H54 (cell line): ENCODE measurements at regions not wholly inside any gene's neighbourhood (a gene's known extent, or its start where the extent isn't known, plus 50 kb on each side); places are given as distances from the start of the nearest gene placed in this dataset.

Experiments used
- DNase-seq: peaks from one replicate; pipeline ENCODE4 v3.0.0; 2011; ENCODE audit warnings: low spot score, mixed read lengths; ENCODE audit not compliant: insufficient read length
- FAIRE-seq: peaks from 3 replicates; lab custom pipeline; 2011; peaks lifted over from hg19 to GRCh38; lab: Jason Lieb, UNC
- POLR2A ChIP-seq: IDR thresholded peaks from 2 replicates; pipeline ENCODE4 v1.6.1; 2011; ENCODE audit warnings: low read depth, mild to moderate bottlenecking, low read length

DNA sequence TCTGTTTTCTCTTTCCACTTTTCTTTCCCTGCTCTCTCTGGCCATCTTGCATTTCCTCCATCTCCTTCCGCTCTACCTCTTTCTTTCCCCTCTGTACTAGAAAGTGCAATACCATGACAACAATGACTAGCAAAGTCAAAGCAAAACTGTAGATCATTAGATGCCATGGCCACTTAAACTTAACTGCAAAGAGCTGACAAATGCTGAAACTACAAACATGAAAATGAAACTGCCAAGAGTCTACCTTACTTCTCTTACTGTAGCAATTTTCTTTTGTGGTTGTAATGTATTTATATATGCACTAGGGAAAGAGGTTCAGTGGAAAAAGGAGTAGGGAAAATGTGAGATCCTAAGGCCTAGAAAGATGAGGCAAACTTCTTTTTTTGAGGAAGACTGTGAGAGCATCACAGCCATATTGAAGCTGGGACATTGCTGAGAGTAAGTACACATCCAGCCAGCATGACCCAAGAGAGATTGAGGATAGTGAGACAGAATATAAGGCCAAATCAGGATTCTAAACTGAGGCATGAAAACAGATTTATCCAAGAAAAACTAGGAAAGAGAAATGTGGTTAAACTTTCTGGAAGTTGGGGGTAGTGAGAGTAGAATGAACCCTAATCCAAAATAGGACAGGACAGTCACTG, 276.6 kb upstream of the NAV3 start:
- DNase-seq (no peak), FAIRE-seq (no peak)
- no peak for TF ChIP-seq POLR2A

- no peak for FAIRE-seq
- TF ChIP-seq POLR2A = no peak
- no peak for DNase-seq
Measured at GRCh38 chr12:77549383-77550128, 281.1 kb upstream of the NAV3 start.

DNA sequence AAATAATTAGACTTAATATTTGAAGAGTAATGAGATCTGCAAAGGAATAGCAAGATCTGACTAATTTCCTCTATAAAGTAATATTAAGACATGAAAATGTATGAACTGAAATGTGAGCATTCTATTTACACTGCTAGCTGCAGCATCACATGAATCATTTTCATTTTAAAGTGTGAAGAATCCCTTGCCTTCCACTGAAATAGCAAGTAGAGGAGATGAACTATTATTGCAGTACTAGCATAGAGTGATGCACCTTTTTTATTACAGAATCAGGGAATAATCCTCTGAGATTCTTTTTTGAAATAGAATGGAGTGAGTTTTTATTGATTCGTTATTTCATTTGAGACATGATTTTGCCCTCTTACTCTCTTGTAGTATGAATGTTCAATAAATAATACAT, 281.9 kb upstream of the NAV3 start:
- no peak for DNase-seq
- TF ChIP-seq POLR2A = no peak
- FAIRE-seq = no peak

- TF ChIP-seq POLR2A = no peak
- no peak for DNase-seq
- no peak for FAIRE-seq
Measured at GRCh38 chr12:77540097-77540496, 290.6 kb upstream of the NAV3 start.

GRCh38 chr12:77537663-77538062, 293.0 kb upstream of the NAV3 start:
- TF ChIP-seq POLR2A = no peak
- DNase-seq (no peak), FAIRE-seq (no peak)

DNA sequence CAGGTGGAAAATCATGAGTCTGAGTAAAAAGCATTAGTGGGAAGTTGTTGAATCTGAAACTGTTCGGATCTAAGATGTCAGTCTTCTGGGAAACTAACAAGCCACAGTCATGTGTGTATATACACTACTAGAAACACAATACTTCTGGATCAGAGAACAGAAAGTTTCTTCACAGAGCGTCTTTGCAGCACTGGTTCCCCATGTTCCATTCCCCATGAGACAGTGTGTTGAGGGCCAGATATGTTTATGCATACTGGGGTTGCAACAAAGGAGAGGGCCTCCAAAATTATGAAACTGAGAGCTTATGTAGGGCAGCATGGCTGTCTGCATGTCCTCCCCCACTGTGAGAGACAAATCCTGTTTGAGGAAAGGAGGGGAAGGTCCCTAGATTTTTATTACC, 295.0 kb upstream of the NAV3 start:
- no peak for DNase-seq
- no peak for TF ChIP-seq POLR2A
- no peak for FAIRE-seq

DNA sequence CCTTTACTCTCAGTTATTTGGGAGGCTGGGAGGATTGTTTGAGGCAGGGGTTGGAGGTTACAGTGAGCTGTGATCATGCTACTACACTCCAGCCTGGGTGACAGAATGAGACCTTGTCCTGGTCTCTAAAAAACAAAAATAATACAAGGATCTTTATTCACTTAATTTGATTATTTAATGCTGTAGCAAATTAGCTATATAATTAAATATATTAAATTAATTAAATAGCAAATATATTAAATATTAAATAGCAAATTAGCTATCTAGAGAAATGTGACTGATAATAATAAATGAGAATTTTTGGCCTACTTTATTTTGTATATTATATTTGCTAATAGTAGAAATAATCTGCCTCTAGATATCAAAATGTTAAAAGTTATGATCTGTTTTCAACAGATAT, 298.8 kb upstream of the NAV3 start:
- TF ChIP-seq POLR2A = no peak
- DNase-seq (no peak), FAIRE-seq (no peak)

DNA sequence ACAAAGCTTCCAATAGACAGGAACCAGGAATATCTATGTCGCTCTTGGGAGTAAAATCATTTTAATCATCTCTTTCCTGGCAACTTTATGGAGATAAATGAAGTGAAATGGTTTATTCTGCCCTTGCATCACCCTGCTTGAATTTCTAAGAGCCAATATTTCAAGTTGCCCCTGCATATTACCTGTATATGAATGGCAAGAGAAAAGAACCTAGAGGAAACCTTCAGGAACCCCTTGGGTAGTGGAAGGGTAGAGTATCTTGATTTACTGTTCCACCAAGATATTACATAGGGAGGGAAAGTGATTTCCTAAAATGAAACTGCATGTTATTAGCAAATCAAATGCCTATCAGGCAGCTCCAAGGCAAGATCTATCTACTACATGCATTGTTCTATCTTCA, 308.4 kb upstream of the NAV3 start:
- no peak for FAIRE-seq
- TF ChIP-seq POLR2A = no peak
- no peak for DNase-seq

GRCh38 chr12:77521508-77522115, 309.1 kb upstream of the NAV3 start:
- no peak for DNase-seq
- no peak for TF ChIP-seq POLR2A
- no peak for FAIRE-seq

DNA sequence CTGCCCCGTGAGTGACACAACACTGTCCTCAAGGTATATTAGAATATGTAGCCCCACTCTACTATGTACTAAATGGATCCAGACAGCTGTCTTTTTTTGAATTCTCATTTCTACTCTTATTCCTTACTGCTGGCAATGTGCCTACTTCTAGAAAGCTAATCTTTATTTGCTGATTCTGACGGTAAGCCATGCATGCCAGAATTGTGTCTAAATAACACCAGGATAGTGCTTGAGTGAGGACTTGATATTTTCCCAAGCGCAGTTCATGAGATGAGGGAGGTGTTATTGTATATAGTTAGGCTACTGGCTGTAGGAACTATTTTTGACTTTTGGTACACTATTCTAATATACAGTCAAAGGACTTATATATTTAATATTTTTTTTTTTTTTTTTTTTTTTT, 316.2 kb upstream of the NAV3 start:
- no peak for FAIRE-seq
- DNase-seq = no peak
- TF ChIP-seq POLR2A = no peak

DNA sequence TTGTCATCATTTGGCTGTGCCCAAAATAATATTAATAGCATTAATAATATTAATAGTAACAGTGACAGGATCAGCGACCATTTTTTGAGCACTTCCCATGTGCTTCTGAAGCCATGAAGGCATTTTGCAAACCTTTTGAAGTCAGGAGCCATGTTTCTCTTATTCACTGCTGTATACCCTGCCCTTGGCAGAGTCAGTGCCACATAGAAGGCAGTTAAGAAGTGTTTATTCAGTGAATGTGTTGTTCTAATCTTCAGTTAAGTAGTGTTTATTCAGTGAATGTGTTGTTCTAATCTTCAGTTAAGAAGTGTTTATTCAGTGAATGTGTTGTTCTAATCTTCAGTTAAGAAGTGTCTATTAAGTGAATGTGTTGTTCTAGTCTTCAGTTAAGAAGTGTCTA, 319.7 kb upstream of the NAV3 start:
- FAIRE-seq (no peak), DNase-seq (no peak)
- no peak for TF ChIP-seq POLR2A

DNA sequence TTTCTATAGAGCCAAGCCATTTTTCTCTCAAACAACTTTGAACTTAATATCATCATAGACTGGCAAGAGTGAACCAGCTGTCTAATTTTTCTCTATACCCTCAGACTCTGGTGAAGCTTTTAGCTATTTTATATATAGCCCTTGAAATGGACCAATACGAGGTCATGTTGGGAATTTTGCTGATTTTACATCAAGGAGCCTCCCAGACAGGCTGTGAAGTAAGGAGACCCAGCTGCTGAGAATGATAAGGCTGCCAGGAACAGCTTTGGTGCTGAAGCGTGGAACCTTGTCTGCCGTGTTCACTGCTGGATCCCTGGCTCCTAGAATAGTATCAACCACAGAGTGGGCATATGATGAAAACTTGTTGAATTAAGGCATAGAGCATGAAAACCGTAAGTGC, 326.2 kb upstream of the NAV3 start:
- DNase-seq = no peak
- no peak for FAIRE-seq

GRCh38 chr12:77500089-77500488, 330.6 kb upstream of the NAV3 start:
- no peak for TF ChIP-seq POLR2A
- DNase-seq (no peak), FAIRE-seq (no peak)

More for the DNA sequence above, 326.2 kb upstream of the NAV3 start:
- TF ChIP-seq POLR2A = no peak

- DNase-seq (no peak), FAIRE-seq (no peak)
Measured at GRCh38 chr12:77497647-77498046, 333.0 kb upstream of the NAV3 start.

GRCh38 chr12:77496714-77497113, 334.0 kb upstream of the NAV3 start:
- FAIRE-seq (no peak), DNase-seq (no peak)
- no peak for TF ChIP-seq POLR2A

More at GRCh38 chr12:77497647-77498046, 333.0 kb upstream of the NAV3 start:
- TF ChIP-seq POLR2A = no peak

- FAIRE-seq = no peak
- no peak for DNase-seq
- TF ChIP-seq POLR2A = no peak
Measured at GRCh38 chr12:77494296-77494695, 336.4 kb upstream of the NAV3 start.
